ENCODE measurements at regions not wholly inside any gene's neighbourhood (a gene's known extent, or its start where the extent isn't known, plus 50 kb on each side); places are given as distances from the start of the nearest gene placed in this dataset.

GRCh38 chr13:48888613-48889012 lies 87.1 kb upstream of the FNDC3A start:
- no peak for DNase-seq (ENCODE audit: low spot score)

GRCh38 chr13:48890391-48890790 lies 85.3 kb upstream of the FNDC3A start:
- no peak for DNase-seq (ENCODE audit: low spot score)

GRCh38 chr13:48891586-48891985 lies 84.1 kb upstream of the FNDC3A start:
- no peak for DNase-seq (ENCODE audit: low spot score)

GRCh38 chr13:48892053-48892687 lies 83.5 kb upstream of the FNDC3A start:
- DNase-seq (ENCODE audit: low spot score): peak; percentile 11

- no peak for DNase-seq (ENCODE audit: low spot score)
Observed at GRCh38 chr13:48892688-48893075, 83.0 kb upstream of the FNDC3A start.

- DNase-seq (ENCODE audit: low spot score): no peak
Observed at GRCh38 chr13:48896312-48896711, 79.4 kb upstream of the FNDC3A start.

GRCh38 chr13:48901781-48902180 lies 73.9 kb upstream of the FNDC3A start:
- DNase-seq (ENCODE audit: low spot score): no peak

- no peak for DNase-seq (ENCODE audit: low spot score)
Observed at GRCh38 chr13:48902368-48902767, 73.3 kb upstream of the FNDC3A start.

- DNase-seq (ENCODE audit: low spot score): no peak
Observed at GRCh38 chr13:48904668-48905290, 70.9 kb upstream of the FNDC3A start.

- DNase-seq (ENCODE audit: low spot score): no peak
Observed at GRCh38 chr13:48906200-48906599, 69.5 kb upstream of the FNDC3A start.

- DNase-seq (ENCODE audit: low spot score): no peak
Observed at GRCh38 chr13:48908381-48909055, 67.2 kb upstream of the FNDC3A start.

- no peak for DNase-seq (ENCODE audit: low spot score)
Observed at GRCh38 chr13:48909056-48909389, 66.7 kb upstream of the FNDC3A start.

GRCh38 chr13:48910686-48911085 lies 65.0 kb upstream of the FNDC3A start:
- no peak for DNase-seq (ENCODE audit: low spot score)

- DNase-seq (ENCODE audit: low spot score): no peak
Observed at GRCh38 chr13:48919751-48920150, 56.0 kb upstream of the FNDC3A start.

- DNase-seq (ENCODE audit: low spot score): no peak
Observed at GRCh38 chr13:48920730-48921129, 55.0 kb upstream of the FNDC3A start.

GRCh38 chr13:48923376-48923775 lies 52.3 kb upstream of the FNDC3A start:
- DNase-seq (ENCODE audit: low spot score): no peak

GRCh38 chr13:48925001-48925400 lies 50.7 kb upstream of the FNDC3A start:
- no peak for DNase-seq (ENCODE audit: low spot score)
